ENCODE measurements at regions not wholly inside any gene's neighbourhood (a gene's known extent, or its start where the extent isn't known, plus 50 kb on each side); places are given as distances from the start of the nearest gene placed in this dataset.

- Histone ChIP-seq H3K4me3 (ENCODE audit: low read depth, low read length) (no peak overlapping the region), H3K36me3 (ENCODE audit: control insufficient read depth in 2 of 2, insufficient read depth in 1 of 2, low read length in 2 of 2) (no peaks in the 10 kb centered on the region), H3K27ac (ENCODE audit: extremely low read depth, low read depth, low read length) (no peak overlapping the region), H3K4me1 (ENCODE audit: control insufficient read depth, insufficient read depth, low read length) (no peaks in the 10 kb centered on the region), H3K9me3 (ENCODE audit: control insufficient read depth, insufficient read depth, low read depth, low read length) (no peaks in the 10 kb centered on the region)
- ChIA-PET POLR2A (no interaction called here), CTCF (interaction anchor here (0.5 to 1.6 kb wide), 5 partner anchors 9 to 209 kb away, joined by 3 to 5 read pairs (median 4); no protein-coding TSS in a partner anchor)
- TF ChIP-seq ZSCAN16 (tag by site-specific recombination; IDR thresholded peaks at IDR 0.05): no peak
Observed at GRCh38 chr2:234770715-234771141, 181.1 kb upstream of the SH3BP4 start.

- ChIA-PET CTCF (interaction anchor here (0.6 to 1.6 kb wide), 4 partner anchors 9 to 112 kb away, joined by 3 to 5 read pairs (median 4); no protein-coding TSS in a partner anchor), POLR2A (no interaction called here)
- H3K27ac ChIP-seq (ENCODE audit: extremely low read depth, low read depth, low read length): no peak overlapping the region
- no peaks in the 10 kb centered on the region for H3K36me3 ChIP-seq (ENCODE audit: control insufficient read depth in 2 of 2, insufficient read depth in 1 of 2, low read length in 2 of 2)
- H3K9me3 ChIP-seq (ENCODE audit: control insufficient read depth, insufficient read depth, low read depth, low read length): no peaks in the 10 kb centered on the region
- TF ChIP-seq ZNF629 (tag by site-specific recombination; IDR thresholded peaks at IDR 0.05) (no peak), ZNF548 (tag by site-specific recombination; IDR thresholded peaks at IDR 0.05) (no peak), ZNF639 (tag by site-specific recombination; IDR thresholded peaks at IDR 0.05) (no peak), ZNF274 (IDR thresholded peaks at IDR 0.05; ENCODE audit: low read length) (no peak), ZNF274 (tag by site-specific recombination; IDR thresholded peaks at IDR 0.05; ENCODE audit: borderline replicate concordance) (no peak), ZNF654 (tag by site-specific recombination; IDR thresholded peaks at IDR 0.05; ENCODE audit: low read depth) (no peak)
- H3K4me3 ChIP-seq (ENCODE audit: low read depth, low read length): no peak overlapping the region
- H3K4me1 ChIP-seq (ENCODE audit: control insufficient read depth, insufficient read depth, low read length): no peaks in the 10 kb centered on the region
Observed at GRCh38 chr2:234770031-234770506, 181.7 kb upstream of the SH3BP4 start.

- H3K4me1 ChIP-seq (ENCODE audit: control insufficient read depth, insufficient read depth, low read length): no peaks in the 10 kb centered on the region
- ChIA-PET CTCF (interaction anchor here (0.6 kb wide), 1 partner anchor 340 kb away, joined by 4 read pairs; no protein-coding TSS in a partner anchor), POLR2A (no interaction called here)
- no peaks in the 10 kb centered on the region for H3K36me3 ChIP-seq (ENCODE audit: control insufficient read depth in 2 of 2, insufficient read depth in 1 of 2, low read length in 2 of 2)
- no peak overlapping the region for H3K4me3 ChIP-seq (ENCODE audit: low read depth, low read length)
- H3K27ac ChIP-seq (ENCODE audit: extremely low read depth, low read depth, low read length): no peak overlapping the region
- TF ChIP-seq ZNF121 (tag by site-specific recombination; IDR thresholded peaks at IDR 0.05) (no peak), ZNF214 (tag by site-specific recombination; IDR thresholded peaks at IDR 0.05; ENCODE audit: borderline replicate concordance) (no peak), ZNF747 (tag by site-specific recombination; IDR thresholded peaks at IDR 0.05) (no peak), ZNF677 (tag by site-specific recombination; IDR thresholded peaks at IDR 0.05) (no peak), ZNF571 (tag by site-specific recombination; IDR thresholded peaks at IDR 0.05) (no peak), ZNF394 (tag by site-specific recombination; IDR thresholded peaks at IDR 0.05; ENCODE audit: borderline replicate concordance) (no peak), ZNF341 (tag by site-specific recombination; IDR thresholded peaks at IDR 0.05; ENCODE audit: low read depth) (no peak), ZNF112 (tag by site-specific recombination; IDR thresholded peaks at IDR 0.05) (no peak), KLF16 (tag by site-specific recombination; IDR thresholded peaks at IDR 0.05) (no peak), TCF7L2 (IDR thresholded peaks at IDR 0.05; ENCODE audit: borderline replicate concordance, low read depth, low read length) (no peak), ZNF776 (tag by site-specific recombination; IDR thresholded peaks at IDR 0.05; ENCODE audit: borderline replicate concordance) (no peak)
- TF ChIP-seq, protein P1, sequence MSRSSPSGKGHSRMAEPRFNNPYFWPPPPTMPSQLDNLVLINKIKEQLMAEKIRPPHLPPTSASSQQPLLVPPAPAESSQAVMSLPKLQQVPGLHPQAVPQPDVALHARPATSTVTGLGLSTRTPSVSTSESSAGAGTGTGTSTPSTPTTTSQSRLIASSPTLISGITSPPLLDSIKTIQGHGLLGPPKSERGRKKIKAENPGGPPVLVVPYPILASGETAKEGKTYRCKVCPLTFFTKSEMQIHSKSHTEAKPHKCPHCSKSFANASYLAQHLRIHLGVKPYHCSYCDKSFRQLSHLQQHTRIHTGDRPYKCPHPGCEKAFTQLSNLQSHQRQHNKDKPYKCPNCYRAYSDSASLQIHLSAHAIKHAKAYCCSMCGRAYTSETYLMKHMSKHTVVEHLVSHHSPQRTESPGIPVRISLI (tag by site-specific recombination; IDR thresholded peaks at IDR 0.05): no peak
- H3K9me3 ChIP-seq (ENCODE audit: control insufficient read depth, insufficient read depth, low read depth, low read length): no peaks in the 10 kb centered on the region
Observed at GRCh38 chr2:234768608-234769196, 183.1 kb upstream of the SH3BP4 start.

Data from HEK293 (cell line).